Prostate gland (tissue), 2 donors: ENCODE measurements at regions not wholly inside any gene's neighbourhood (a gene's known extent, or its start where the extent isn't known, plus 50 kb on each side); places are given as distances from the start of the nearest gene placed in this dataset.

Experiments used
- DNase-seq: peaks from one replicate; pipeline ENCODE4 v3.0.0-alpha.2; 2019; ENCODE audit warnings: low spot score
- H3K27ac ChIP-seq, 2 donors: fragments of 200-600 bp; sonication (generic); 2 replicates each; pipeline ENCODE4 v1.5.1; 2017 to 2019
- H3K27me3 ChIP-seq: fragments of 200-600 bp; sonication (generic); replicated peaks from 2 replicates; pipeline ENCODE4 v1.5.1; 2019; ENCODE audit not compliant: insufficient read depth
- H3K36me3 ChIP-seq, 2 donors: fragments of 200-600 bp; sonication (generic); 1 replicate in 1 of 2; 2 replicates in 1 of 2; pipeline versions ENCODE4 v1.5.1 to v1.8.1; 2017 to 2019
- H3K4me1 ChIP-seq: fragments of 200-600 bp; sonication (generic); replicated peaks from 2 replicates; pipeline ENCODE4 v1.5.1; 2019
- H3K4me3 ChIP-seq, 2 donors: fragments of 200-600 bp; sonication (generic); 2 replicates each; pipeline ENCODE4 v1.5.1; 2017 to 2019
- H3K9me3 ChIP-seq: fragments of 200-600 bp; sonication (generic); 2 replicates; pipeline ENCODE4 v1.5.1; 2017
- POLR2A ChIP-seq: fragments of 450-650 bp; IDR thresholded peaks from one replicate; pipeline ENCODE4 v1.6.1; 2016; ENCODE audit warnings: antibody characterized with exemption, mild to moderate bottlenecking
- POLR2AphosphoS5 ChIP-seq: sonication (generic); formaldehyde crosslinking; IDR thresholded peaks from one replicate; pipeline ENCODE4 v1.6.1; 2017; ENCODE audit warnings: antibody characterized with exemption
- WGBS: methylation state at CpG from one replicate; pipeline ENCODE4 v1.1.5; 2018; 5-methylcytosine and 5-hydroxymethylcytosine counted together
- intact Hi-C: fragments of 100-400 bp; cut with DNase I; formaldehyde crosslinking; loops from one replicate; pipeline ENCODE4 v1.14.2; 2022
- TF ChIP-seq, protein P1 (sequence below), 4 experiments: fragments of 200-600 bp in 2 of 4; fragments of 450-650 bp in 2 of 4; sonication (generic) in 2 of 4; IDR thresholded peaks; 1 replicate in 3 of 4; 2 replicates in 1 of 4; pipeline ENCODE4 v1.5.1; 2016 to 2019; ENCODE audit warnings: antibody characterized with exemption in 4 of 4, mild to moderate bottlenecking in 2 of 4, moderate library complexity in 2 of 4

DNA sequence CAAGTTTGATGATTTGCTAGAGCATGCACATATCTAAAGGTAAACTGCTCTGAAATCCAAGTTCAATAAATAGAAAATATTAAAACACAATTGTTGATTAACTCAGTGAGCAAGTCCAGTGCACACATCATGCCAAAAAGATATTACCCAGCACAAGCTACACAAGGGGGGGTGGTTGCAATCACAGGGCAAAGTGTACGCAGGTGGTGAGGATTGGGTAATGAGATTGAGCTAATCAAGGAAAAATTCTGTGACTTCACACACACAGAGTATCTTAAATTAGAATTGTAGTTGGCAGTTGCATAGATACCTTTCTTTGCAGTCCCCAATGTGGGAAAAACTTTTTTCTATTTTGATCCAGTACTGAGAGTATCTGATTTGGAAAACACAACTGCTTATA lies 156.1 kb upstream of the NTRK2 start:
- TF ChIP-seq, protein P1, sequence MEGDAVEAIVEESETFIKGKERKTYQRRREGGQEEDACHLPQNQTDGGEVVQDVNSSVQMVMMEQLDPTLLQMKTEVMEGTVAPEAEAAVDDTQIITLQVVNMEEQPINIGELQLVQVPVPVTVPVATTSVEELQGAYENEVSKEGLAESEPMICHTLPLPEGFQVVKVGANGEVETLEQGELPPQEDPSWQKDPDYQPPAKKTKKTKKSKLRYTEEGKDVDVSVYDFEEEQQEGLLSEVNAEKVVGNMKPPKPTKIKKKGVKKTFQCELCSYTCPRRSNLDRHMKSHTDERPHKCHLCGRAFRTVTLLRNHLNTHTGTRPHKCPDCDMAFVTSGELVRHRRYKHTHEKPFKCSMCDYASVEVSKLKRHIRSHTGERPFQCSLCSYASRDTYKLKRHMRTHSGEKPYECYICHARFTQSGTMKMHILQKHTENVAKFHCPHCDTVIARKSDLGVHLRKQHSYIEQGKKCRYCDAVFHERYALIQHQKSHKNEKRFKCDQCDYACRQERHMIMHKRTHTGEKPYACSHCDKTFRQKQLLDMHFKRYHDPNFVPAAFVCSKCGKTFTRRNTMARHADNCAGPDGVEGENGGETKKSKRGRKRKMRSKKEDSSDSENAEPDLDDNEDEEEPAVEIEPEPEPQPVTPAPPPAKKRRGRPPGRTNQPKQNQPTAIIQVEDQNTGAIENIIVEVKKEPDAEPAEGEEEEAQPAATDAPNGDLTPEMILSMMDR (IDR thresholded peaks at IDR 0.05) = no peak
- TF ChIP-seq POLR2AphosphoS5 = no peak
- no peak for TF ChIP-seq POLR2A
- Histone ChIP-seq H3K4me1 (no peaks in the 10 kb centered on the region), H3K36me3 (no peaks in the 10 kb centered on the region), H3K27me3 (no peaks in the 10 kb centered on the region), H3K27ac (no peak overlapping the region), H3K9me3 (no peaks in the 10 kb centered on the region), H3K4me3 (no peak overlapping the region)
- intact Hi-C loops = no loop called here
- no peak for DNase-seq
- 75% methylated on average over 1 of the region's 1 CpG for WGBS

GRCh38 chr9:84513979-84514378 lies 155.6 kb upstream of the NTRK2 start:
- Histone ChIP-seq H3K4me3 (no peak overlapping the region), H3K27me3 (no peaks in the 10 kb centered on the region), H3K9me3 (no peaks in the 10 kb centered on the region), H3K27ac (no peak overlapping the region), H3K36me3 (no peaks in the 10 kb centered on the region), H3K4me1 (no peaks in the 10 kb centered on the region)
- TF ChIP-seq, protein P1 (IDR thresholded peaks at IDR 0.05) = no peak
- WGBS = 58% methylated on average over 2 of the region's 2 CpGs
- no peak for DNase-seq
- intact Hi-C loops = no loop called here

- WGBS = 50% methylated on average over 5 of the region's 5 CpGs
- H3K9me3 ChIP-seq = no peaks in the 10 kb centered on the region
- no peaks in the 10 kb centered on the region for H3K36me3 ChIP-seq
- H3K4me1 ChIP-seq = no peaks in the 10 kb centered on the region
- H3K27ac ChIP-seq = no peak overlapping the region
- no peak for DNase-seq
- TF ChIP-seq POLR2AphosphoS5 (no peak), POLR2A (no peak)
- TF ChIP-seq, protein P1 (IDR thresholded peaks at IDR 0.05) = no peak
- intact Hi-C loops = no loop called here
- no peaks in the 10 kb centered on the region for H3K27me3 ChIP-seq
- H3K4me3 ChIP-seq = no peak overlapping the region
These were observed 155.1 kb upstream of the NTRK2 start for GRCh38 chr9:84514421-84514820.

DNA sequence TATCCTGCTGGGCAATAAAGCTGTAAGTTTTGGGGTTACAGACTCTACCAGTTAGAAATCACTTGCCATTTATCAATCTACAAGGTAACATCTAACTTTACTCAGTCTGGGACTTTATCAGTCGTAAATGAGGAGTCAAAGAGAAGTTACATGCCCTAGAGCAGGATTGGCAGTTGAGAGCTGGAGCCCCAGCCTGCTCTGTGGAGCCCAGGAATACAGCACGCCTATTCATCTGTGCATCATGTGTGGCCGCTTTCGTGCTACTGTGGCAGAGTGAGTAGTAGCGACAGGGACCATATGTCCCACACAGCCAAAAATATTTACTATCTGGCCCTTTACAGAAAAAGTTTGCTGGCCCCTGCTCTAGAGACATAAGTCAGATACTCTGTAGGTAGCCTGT lies 152.5 kb upstream of the NTRK2 start:
- TF ChIP-seq POLR2AphosphoS5 (no peak), POLR2A (no peak)
- TF ChIP-seq, protein P1 (IDR thresholded peaks at IDR 0.05) = no peak
- intact Hi-C loops = no loop called here
- 88% methylated on average over 5 of the region's 5 CpGs for WGBS

GRCh38 chr9:84519413-84519812 lies 150.1 kb upstream of the NTRK2 start:
- no peak overlapping the region for H3K27ac ChIP-seq
- no peaks in the 10 kb centered on the region for H3K36me3 ChIP-seq
- no peaks in the 10 kb centered on the region for H3K27me3 ChIP-seq
- no peak overlapping the region for H3K4me3 ChIP-seq
- no peak for DNase-seq
- H3K4me1 ChIP-seq = no peaks in the 10 kb centered on the region
- TF ChIP-seq POLR2AphosphoS5 = no peak
- WGBS = 55% methylated on average over 5 of the region's 5 CpGs
- H3K9me3 ChIP-seq = no peaks in the 10 kb centered on the region
- intact Hi-C loops = no loop called here

More for the DNA sequence above, 152.5 kb upstream of the NTRK2 start:
- no peaks in the 10 kb centered on the region for H3K9me3 ChIP-seq
- no peaks in the 10 kb centered on the region for H3K4me1 ChIP-seq
- H3K4me3 ChIP-seq = no peak overlapping the region
- DNase-seq = no peak
- H3K27me3 ChIP-seq = no peaks in the 10 kb centered on the region
- H3K27ac ChIP-seq = no peak overlapping the region
- H3K36me3 ChIP-seq = no peaks in the 10 kb centered on the region
